Astrocyte (in vitro differentiated cells and primary cell): ENCODE measurements at regions not wholly inside any gene's neighbourhood (a gene's known extent, or its start where the extent isn't known, plus 50 kb on each side); places are given as distances from the start of the nearest gene placed in this dataset.
A peak's percentile ranks its signal among the peaks of the same experiment; 100 is the strongest.

Source experiments
- DNase-seq: peaks from one replicate; pipeline ENCODE4 v3.0.0-alpha.2; 2010; ENCODE audit warnings: low read depth
- FAIRE-seq: peaks from 2 replicates; lab custom pipeline; 2011; peaks lifted over from hg19 to GRCh38; lab: Jason Lieb, UNC
- H2AFZ ChIP-seq: 2 replicates; pipeline ENCODE4 v1.6.0; 2012; ENCODE audit warnings: low read depth, low read length, inconsistent platforms
- H3K27ac ChIP-seq: 2 replicates; pipeline ENCODE4 v1.5.1; 2011; ENCODE audit warnings: low read depth, low read length, inconsistent platforms
- H3K27me3 ChIP-seq: 2 replicates; pipeline ENCODE4 v1.6.0; 2011; ENCODE audit warnings: low read length, inconsistent platforms; ENCODE audit not compliant: insufficient read depth
- H3K36me3 ChIP-seq: 2 replicates; pipeline ENCODE4 v1.5.1; 2011; ENCODE audit warnings: low read length, inconsistent platforms; ENCODE audit not compliant: insufficient read depth
- H3K4me1 ChIP-seq: 2 replicates; pipeline ENCODE4 v1.5.1; 2011; ENCODE audit warnings: low read length, inconsistent platforms; ENCODE audit not compliant: insufficient read depth
- H3K4me2 ChIP-seq: 2 replicates; pipeline ENCODE4 v1.6.0; 2012; ENCODE audit warnings: low read length, inconsistent platforms
- H3K4me3 ChIP-seq: 2 replicates; pipeline ENCODE4 v1.5.1; 2011; ENCODE audit warnings: low read depth, mild to moderate bottlenecking, low read length, inconsistent platforms; ENCODE audit not compliant: insufficient read depth
- H3K79me2 ChIP-seq: 2 replicates; pipeline ENCODE4 v1.6.0; 2012; ENCODE audit warnings: mild to moderate bottlenecking, low read length, inconsistent platforms; ENCODE audit not compliant: insufficient read depth
- H3K9ac ChIP-seq: 2 replicates; pipeline ENCODE4 v1.6.0; 2012; ENCODE audit warnings: mild to moderate bottlenecking, low read length, inconsistent platforms
- H3K9me3 ChIP-seq: 2 replicates; pipeline ENCODE4 v1.5.1; 2012; ENCODE audit warnings: low read depth, mild to moderate bottlenecking, low read length, inconsistent platforms; ENCODE audit not compliant: insufficient read depth
- H4K20me1 ChIP-seq: 2 replicates; pipeline ENCODE4 v1.6.0; 2012; ENCODE audit warnings: low read length, inconsistent platforms; ENCODE audit not compliant: insufficient read depth
- H3K27ac Mint-ChIP-seq: one replicate; pipeline ENCODE4 v1.8.0; 2021; ENCODE audit warnings: mild to moderate bottlenecking, mixed read lengths; ENCODE audit not compliant: unreplicated experiment
- H3K27me3 Mint-ChIP-seq: one replicate; pipeline ENCODE4 v1.8.0; 2021; ENCODE audit warnings: low read depth, mixed read lengths; ENCODE audit not compliant: unreplicated experiment
- H3K36me3 Mint-ChIP-seq: one replicate; pipeline ENCODE4 v1.8.0; 2021; ENCODE audit warnings: low read depth, mixed read lengths; ENCODE audit not compliant: unreplicated experiment
- H3K4me1 Mint-ChIP-seq: one replicate; pipeline ENCODE4 v1.8.0; 2021; ENCODE audit warnings: low read depth, mixed read lengths; ENCODE audit not compliant: unreplicated experiment
- H3K4me3 Mint-ChIP-seq: one replicate; pipeline ENCODE4 v1.8.0; 2021; ENCODE audit warnings: mild to moderate bottlenecking, moderate library complexity, mixed read lengths; ENCODE audit not compliant: unreplicated experiment
- H3K9me3 Mint-ChIP-seq: one replicate; pipeline ENCODE4 v1.8.0; 2021; ENCODE audit warnings: mild to moderate bottlenecking, mixed read lengths; ENCODE audit not compliant: unreplicated experiment
- CTCF ChIP-seq: IDR thresholded peaks from 2 replicates; pipeline ENCODE4 v1.5.1; 2011; ENCODE audit warnings: low read depth, mild to moderate bottlenecking, inconsistent platforms, low read length, moderate library complexity; ENCODE audit not compliant: insufficient read depth
- EZH2 ChIP-seq: IDR thresholded peaks from 2 replicates; pipeline ENCODE4 v1.6.1; 2012; ENCODE audit warnings: mild to moderate bottlenecking, low read length, inconsistent platforms; ENCODE audit not compliant: insufficient read depth

- H3K27ac Mint-ChIP-seq = no peak overlapping the region
- DNase-seq (peak; percentile 23), FAIRE-seq (no peak)
- H3K27me3 Mint-ChIP-seq = no peaks in the 10 kb centered on the region
- Histone ChIP-seq H3K4me1 (no peaks in the 10 kb centered on the region), H3K4me3 (no peak overlapping the region), H3K27ac (no peak overlapping the region), H3K9me3 (no peaks in the 10 kb centered on the region), H3K36me3 (no peaks in the 10 kb centered on the region), H3K79me2 (no peaks in the 10 kb centered on the region), H3K27me3 (no peaks in the 10 kb centered on the region), H3K9ac (no peak overlapping the region), H3K4me2 (no peak overlapping the region), H4K20me1 (no peaks in the 10 kb centered on the region), H2AFZ (no peak overlapping the region)
- no peaks in the 10 kb centered on the region for H3K36me3 Mint-ChIP-seq
- no peaks in the 10 kb centered on the region for H3K4me1 Mint-ChIP-seq
- TF ChIP-seq CTCF = peak; percentile 11
- TF ChIP-seq EZH2 = no peak
- no peaks in the 10 kb centered on the region for H3K9me3 Mint-ChIP-seq
- H3K4me3 Mint-ChIP-seq = no peak overlapping the region
Observed at GRCh38 chr5:165029099-165029870, 1523.9 kb downstream of the MAT2B start.

- no peak overlapping the region for H3K9ac ChIP-seq
- no peaks in the 10 kb centered on the region for H4K20me1 ChIP-seq
- Mint-ChIP-seq H3K36me3 (no peaks in the 10 kb centered on the region), H3K27me3 (no peaks in the 10 kb centered on the region), H3K9me3 (no peaks in the 10 kb centered on the region), H3K4me3 (no peak overlapping the region), H3K27ac (no peak overlapping the region), H3K4me1 (peaks cover 14% of the 10 kb centered on the region)
- H3K9me3 ChIP-seq = no peaks in the 10 kb centered on the region
- no peak for DNase-seq
- H3K4me3 ChIP-seq = no peak overlapping the region
- no peaks in the 10 kb centered on the region for H3K79me2 ChIP-seq
- H3K36me3 ChIP-seq = no peaks in the 10 kb centered on the region
- H3K27ac ChIP-seq = no peak overlapping the region
- H3K4me1 ChIP-seq = no peaks in the 10 kb centered on the region
- H3K27me3 ChIP-seq = no peaks in the 10 kb centered on the region
- no peak overlapping the region for H2AFZ ChIP-seq
- no peak for FAIRE-seq
- H3K4me2 ChIP-seq = no peak overlapping the region
- TF ChIP-seq CTCF (no peak), EZH2 (no peak)
Observed at GRCh38 chr5:165030971-165031370, 1525.6 kb downstream of the MAT2B start.

- H3K4me3 Mint-ChIP-seq = no peak overlapping the region
- no peak for FAIRE-seq
- Histone ChIP-seq H3K9me3 (no peaks in the 10 kb centered on the region), H3K27me3 (no peaks in the 10 kb centered on the region), H3K9ac (no peak overlapping the region), H3K4me1 (no peaks in the 10 kb centered on the region), H3K36me3 (no peaks in the 10 kb centered on the region), H2AFZ (no peak overlapping the region), H3K79me2 (no peaks in the 10 kb centered on the region), H4K20me1 (no peaks in the 10 kb centered on the region), H3K27ac (no peak overlapping the region), H3K4me2 (no peak overlapping the region), H3K4me3 (no peak overlapping the region)
- no peak for DNase-seq
- TF ChIP-seq CTCF (no peak), EZH2 (no peak)
- no peak overlapping the region for H3K27ac Mint-ChIP-seq
- H3K36me3 Mint-ChIP-seq = no peaks in the 10 kb centered on the region
- no peaks in the 10 kb centered on the region for H3K9me3 Mint-ChIP-seq
- no peaks in the 10 kb centered on the region for H3K27me3 Mint-ChIP-seq
- H3K4me1 Mint-ChIP-seq = peaks cover 15% of the 10 kb centered on the region
Observed at GRCh38 chr5:165031371-165031770, 1526.0 kb downstream of the MAT2B start.
